Hematopoietic multipotent progenitor cell treated with erythropoietin and hydrocortisone succinate and interleukin-3 and kit ligand, for 6 days (in vitro differentiated cells): ENCODE measurements at regions not wholly inside any gene's neighbourhood (a gene's known extent, or its start where the extent isn't known, plus 50 kb on each side); places are given as distances from the start of the nearest gene placed in this dataset.

Experiments used
- DNase-seq: peaks from one replicate; pipeline ENCODE4 v3.0.0-alpha.2; 2015

- DNase-seq: no peak
These were observed 55.5 kb upstream of the ST6GAL2 start for GRCh38 chr2:106941372-106941993.

GRCh38 chr2:106943468-106944200, 57.7 kb upstream of the ST6GAL2 start:
- DNase-seq: no peak

- DNase-seq: no peak
These were observed 58.2 kb upstream of the ST6GAL2 start for GRCh38 chr2:106944215-106944614.

- DNase-seq: no peak
These were observed 62.6 kb upstream of the ST6GAL2 start for GRCh38 chr2:106948540-106948939.

GRCh38 chr2:106953236-106953635, 67.3 kb upstream of the ST6GAL2 start:
- DNase-seq: no peak

- no peak for DNase-seq
These were observed 67.8 kb upstream of the ST6GAL2 start for GRCh38 chr2:106953779-106954178.

- DNase-seq: no peak
These were observed 68.3 kb upstream of the ST6GAL2 start for GRCh38 chr2:106954304-106954703.

GRCh38 chr2:106956416-106956815, 70.4 kb upstream of the ST6GAL2 start:
- no peak for DNase-seq

GRCh38 chr2:106956879-106957278, 70.9 kb upstream of the ST6GAL2 start:
- no peak for DNase-seq

- DNase-seq: no peak
These were observed 74.2 kb upstream of the ST6GAL2 start for GRCh38 chr2:106959975-106960682.

- no peak for DNase-seq
These were observed 74.8 kb upstream of the ST6GAL2 start for GRCh38 chr2:106960683-106961161.

- DNase-seq: no peak
These were observed 75.4 kb upstream of the ST6GAL2 start for GRCh38 chr2:106961328-106961727.

GRCh38 chr2:106963156-106963555, 77.2 kb upstream of the ST6GAL2 start:
- no peak for DNase-seq

- no peak for DNase-seq
These were observed 77.9 kb upstream of the ST6GAL2 start for GRCh38 chr2:106963893-106964292.

- DNase-seq: no peak
These were observed 79.6 kb upstream of the ST6GAL2 start for GRCh38 chr2:106965611-106966010.

GRCh38 chr2:106969777-106970176, 83.8 kb upstream of the ST6GAL2 start:
- DNase-seq: no peak

- DNase-seq: no peak
These were observed 84.7 kb upstream of the ST6GAL2 start for GRCh38 chr2:106970471-106971261.

- no peak for DNase-seq
These were observed 86.8 kb upstream of the ST6GAL2 start for GRCh38 chr2:106972782-106973181.

- no peak for DNase-seq
These were observed 88.9 kb upstream of the ST6GAL2 start for GRCh38 chr2:106974891-106975290.

GRCh38 chr2:106975641-106976040, 89.7 kb upstream of the ST6GAL2 start:
- DNase-seq: no peak

- no peak for DNase-seq
These were observed 90.6 kb upstream of the ST6GAL2 start for GRCh38 chr2:106976548-106976947.

- DNase-seq: no peak
These were observed 91.8 kb upstream of the ST6GAL2 start for GRCh38 chr2:106977717-106978116.

GRCh38 chr2:106978647-106979046, 92.7 kb upstream of the ST6GAL2 start:
- no peak for DNase-seq
